Activated T-helper 1 cell treated with anti-CD3 and anti-CD28 coated beads, Interleukin-12 subunit alpha, Interleukin-12 subunit beta, Interleukin-2, Interleukin-4 antibody, amounts not matched to agents 30 ng/mL and 10 ng/mL and 1 ng/mL, durations not matched to agents 14 hours and 24 hours and 36 hours (primary cell): ENCODE measurements at regions not wholly inside any gene's neighbourhood (a gene's known extent, or its start where the extent isn't known, plus 50 kb on each side); places are given as distances from the start of the nearest gene placed in this dataset.

Experiments used
- DNase-seq: peaks from one replicate; pipeline ENCODE4 v3.0.0; 2021; ENCODE audit warnings: low spot score
- H3K27ac Mint-ChIP-seq: one replicate; pipeline ENCODE4 v1.8.0; 2021; ENCODE audit warnings: mild to moderate bottlenecking, mixed read lengths
- H3K27me3 Mint-ChIP-seq: one replicate; pipeline ENCODE4 v1.8.0; 2022; ENCODE audit warnings: mild to moderate bottlenecking, moderate library complexity, mixed read lengths; ENCODE audit not compliant: insufficient read depth
- H3K36me3 Mint-ChIP-seq: one replicate; pipeline ENCODE4 v1.8.0; 2021; ENCODE audit warnings: low read depth, mixed read lengths
- H3K4me1 Mint-ChIP-seq: one replicate; pipeline ENCODE4 v1.8.0; 2021; ENCODE audit warnings: low read depth, mixed read lengths
- H3K4me3 Mint-ChIP-seq: one replicate; pipeline ENCODE4 v1.8.0; 2021; ENCODE audit warnings: mild to moderate bottlenecking, moderate library complexity, mixed read lengths
- H3K9me3 Mint-ChIP-seq: one replicate; pipeline ENCODE4 v1.8.0; 2021; ENCODE audit warnings: mixed read lengths
- intact Hi-C: fragments of 100-400 bp; cut with micrococcal nuclease; formaldehyde crosslinking; loops from one replicate; pipeline ENCODE4 v1.15.1; 2024

- Mint-ChIP-seq H3K27ac (no peak overlapping the region), H3K9me3 (peaks cover 13% of the 10 kb centered on the region), H3K4me1 (no peaks in the 10 kb centered on the region), H3K36me3 (no peaks in the 10 kb centered on the region), H3K27me3 (no peaks in the 10 kb centered on the region), H3K4me3 (no peak overlapping the region)
- no peak for DNase-seq
- intact Hi-C loops, result no loop called here
These were observed 342.5 kb downstream of the SPATA31D1 start for GRCh38 chr9:82331079-82331478.

GRCh38 chr9:82332018-82332773 is 343.6 kb downstream of the SPATA31D1 start:
- Mint-ChIP-seq H3K9me3 (peaks cover 7% of the 10 kb centered on the region), H3K4me3 (no peak overlapping the region), H3K4me1 (no peaks in the 10 kb centered on the region), H3K27me3 (no peaks in the 10 kb centered on the region), H3K36me3 (no peaks in the 10 kb centered on the region), H3K27ac (no peak overlapping the region)
- intact Hi-C loops, result no loop called here
- DNase-seq, result no peak

GRCh38 chr9:82332774-82333152 is 344.2 kb downstream of the SPATA31D1 start:
- no peak for DNase-seq
- Mint-ChIP-seq H3K27me3 (no peaks in the 10 kb centered on the region), H3K9me3 (peaks cover 7% of the 10 kb centered on the region), H3K36me3 (no peaks in the 10 kb centered on the region), H3K4me1 (no peaks in the 10 kb centered on the region), H3K4me3 (no peak overlapping the region), H3K27ac (no peak overlapping the region)
- intact Hi-C loops, result no loop called here

GRCh38 chr9:82333671-82334070 is 345.1 kb downstream of the SPATA31D1 start:
- H3K27me3 Mint-ChIP-seq, result no peaks in the 10 kb centered on the region
- peaks cover 7% of the 10 kb centered on the region for H3K9me3 Mint-ChIP-seq
- no peak overlapping the region for H3K27ac Mint-ChIP-seq

GRCh38 chr9:82334286-82334685 is 345.7 kb downstream of the SPATA31D1 start:
- Mint-ChIP-seq H3K9me3 (peaks cover 3% of the 10 kb centered on the region), H3K27ac (no peak overlapping the region), H3K27me3 (no peaks in the 10 kb centered on the region), H3K4me1 (no peaks in the 10 kb centered on the region), H3K4me3 (no peak overlapping the region), H3K36me3 (no peaks in the 10 kb centered on the region)
- intact Hi-C loops, result no loop called here
- DNase-seq, result no peak

More at GRCh38 chr9:82333671-82334070, 345.1 kb downstream of the SPATA31D1 start:
- intact Hi-C loops, result no loop called here
- DNase-seq, result no peak
- no peaks in the 10 kb centered on the region for H3K4me1 Mint-ChIP-seq
- no peaks in the 10 kb centered on the region for H3K36me3 Mint-ChIP-seq
- no peak overlapping the region for H3K4me3 Mint-ChIP-seq

- H3K27ac Mint-ChIP-seq, result no peak overlapping the region
- no peaks in the 10 kb centered on the region for H3K9me3 Mint-ChIP-seq
- no peak overlapping the region for H3K4me3 Mint-ChIP-seq
- H3K36me3 Mint-ChIP-seq, result no peaks in the 10 kb centered on the region
- H3K27me3 Mint-ChIP-seq, result no peaks in the 10 kb centered on the region
- DNase-seq, result no peak
- intact Hi-C loops, result no loop called here
- no peaks in the 10 kb centered on the region for H3K4me1 Mint-ChIP-seq
These were observed 348.8 kb downstream of the SPATA31D1 start for GRCh38 chr9:82337351-82337750.

- no peak for DNase-seq
- H3K27me3 Mint-ChIP-seq, result no peaks in the 10 kb centered on the region
- no peaks in the 10 kb centered on the region for H3K36me3 Mint-ChIP-seq
- H3K9me3 Mint-ChIP-seq, result peaks cover 10% of the 10 kb centered on the region
- H3K4me3 Mint-ChIP-seq, result no peak overlapping the region
- no peaks in the 10 kb centered on the region for H3K4me1 Mint-ChIP-seq
- H3K27ac Mint-ChIP-seq, result no peak overlapping the region
- intact Hi-C loops, result no loop called here
These were observed 353.5 kb downstream of the SPATA31D1 start for GRCh38 chr9:82342046-82342445.

- no peak overlapping the region for H3K27ac Mint-ChIP-seq
- H3K36me3 Mint-ChIP-seq, result no peaks in the 10 kb centered on the region
- intact Hi-C loops, result no loop called here
- peaks cover 25% of the 10 kb centered on the region for H3K9me3 Mint-ChIP-seq
- no peaks in the 10 kb centered on the region for H3K27me3 Mint-ChIP-seq
- DNase-seq, result no peak
- no peak overlapping the region for H3K4me3 Mint-ChIP-seq
- no peaks in the 10 kb centered on the region for H3K4me1 Mint-ChIP-seq
These were observed 357.5 kb downstream of the SPATA31D1 start for GRCh38 chr9:82346040-82346439.

- no peak for DNase-seq
- Mint-ChIP-seq H3K9me3 (peaks cover 2% of the 10 kb centered on the region), H3K27me3 (no peaks in the 10 kb centered on the region), H3K27ac (no peak overlapping the region), H3K36me3 (no peaks in the 10 kb centered on the region), H3K4me1 (no peaks in the 10 kb centered on the region), H3K4me3 (no peak overlapping the region)
- intact Hi-C loops, result no loop called here
These were observed 365.2 kb downstream of the SPATA31D1 start for GRCh38 chr9:82353631-82354278.

- DNase-seq, result no peak
- Mint-ChIP-seq H3K27me3 (no peaks in the 10 kb centered on the region), H3K36me3 (no peaks in the 10 kb centered on the region), H3K4me1 (no peaks in the 10 kb centered on the region), H3K9me3 (peaks cover 4% of the 10 kb centered on the region), H3K27ac (no peak overlapping the region), H3K4me3 (no peak overlapping the region)
- intact Hi-C loops, result no loop called here
These were observed 365.7 kb downstream of the SPATA31D1 start for GRCh38 chr9:82354279-82354659.

GRCh38 chr9:82356131-82356530 is 367.6 kb downstream of the SPATA31D1 start:
- intact Hi-C loops, result no loop called here
- no peak for DNase-seq
- H3K27me3 Mint-ChIP-seq, result no peaks in the 10 kb centered on the region
- no peak overlapping the region for H3K4me3 Mint-ChIP-seq
- H3K27ac Mint-ChIP-seq, result no peak overlapping the region
- no peaks in the 10 kb centered on the region for H3K36me3 Mint-ChIP-seq
- no peaks in the 10 kb centered on the region for H3K4me1 Mint-ChIP-seq
- H3K9me3 Mint-ChIP-seq, result peaks cover 4% of the 10 kb centered on the region

- Mint-ChIP-seq H3K27me3 (no peaks in the 10 kb centered on the region), H3K36me3 (no peaks in the 10 kb centered on the region), H3K4me3 (no peak overlapping the region), H3K9me3 (peaks cover 4% of the 10 kb centered on the region), H3K27ac (no peak overlapping the region), H3K4me1 (no peaks in the 10 kb centered on the region)
- DNase-seq, result no peak
- intact Hi-C loops, result no loop called here
These were observed 368.3 kb downstream of the SPATA31D1 start for GRCh38 chr9:82356871-82357270.

- intact Hi-C loops, result no loop called here
These were observed 374.6 kb downstream of the SPATA31D1 start for GRCh38 chr9:82363198-82363597.

More at GRCh38 chr9:82363198-82363597, 374.6 kb downstream of the SPATA31D1 start:
- Mint-ChIP-seq H3K9me3 (peaks cover 4% of the 10 kb centered on the region), H3K27ac (no peak overlapping the region), H3K4me1 (no peaks in the 10 kb centered on the region), H3K36me3 (no peaks in the 10 kb centered on the region), H3K4me3 (no peak overlapping the region), H3K27me3 (no peaks in the 10 kb centered on the region)
- no peak for DNase-seq
